ENCODE measurements at regions not wholly inside any gene's neighbourhood (a gene's known extent, or its start where the extent isn't known, plus 50 kb on each side); places are given as distances from the start of the nearest gene placed in this dataset.

DNA sequence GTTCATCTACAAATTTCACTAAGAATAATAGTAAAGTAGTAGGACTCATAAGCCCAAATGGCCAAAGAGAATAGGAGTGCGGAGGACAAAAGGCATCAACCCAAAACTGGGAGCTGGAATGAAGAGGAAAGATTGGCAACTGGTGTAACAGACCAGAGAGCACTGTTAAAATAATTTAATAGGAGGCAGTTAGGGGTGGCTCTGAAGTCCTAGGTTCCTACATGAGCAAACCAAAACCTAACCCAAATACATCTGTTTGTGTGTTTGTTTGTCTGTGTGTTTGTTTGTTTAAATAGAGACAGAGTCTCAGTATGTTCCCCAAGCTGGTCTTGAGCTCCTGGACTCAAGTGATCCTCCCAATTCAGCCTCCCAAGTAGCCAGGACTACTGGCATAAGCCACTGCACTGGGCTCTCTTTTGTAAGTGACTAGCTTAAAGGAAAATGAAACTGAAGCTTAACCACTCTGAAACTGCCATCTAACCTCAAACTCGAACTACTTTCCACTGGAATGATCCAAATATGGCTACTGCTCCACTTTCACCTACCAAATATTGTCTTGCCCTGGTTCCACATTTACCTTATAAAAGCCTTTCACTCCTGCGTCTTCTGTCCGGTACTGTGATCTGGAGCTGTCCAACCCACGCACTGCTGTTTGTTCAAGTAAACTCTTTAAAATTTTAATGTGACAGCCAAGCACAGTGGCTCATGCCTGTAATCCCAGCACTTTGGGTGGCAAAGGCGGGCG is 94.9 kb downstream of the AKR1D1 start:
- TF ChIP-seq, protein P1, sequence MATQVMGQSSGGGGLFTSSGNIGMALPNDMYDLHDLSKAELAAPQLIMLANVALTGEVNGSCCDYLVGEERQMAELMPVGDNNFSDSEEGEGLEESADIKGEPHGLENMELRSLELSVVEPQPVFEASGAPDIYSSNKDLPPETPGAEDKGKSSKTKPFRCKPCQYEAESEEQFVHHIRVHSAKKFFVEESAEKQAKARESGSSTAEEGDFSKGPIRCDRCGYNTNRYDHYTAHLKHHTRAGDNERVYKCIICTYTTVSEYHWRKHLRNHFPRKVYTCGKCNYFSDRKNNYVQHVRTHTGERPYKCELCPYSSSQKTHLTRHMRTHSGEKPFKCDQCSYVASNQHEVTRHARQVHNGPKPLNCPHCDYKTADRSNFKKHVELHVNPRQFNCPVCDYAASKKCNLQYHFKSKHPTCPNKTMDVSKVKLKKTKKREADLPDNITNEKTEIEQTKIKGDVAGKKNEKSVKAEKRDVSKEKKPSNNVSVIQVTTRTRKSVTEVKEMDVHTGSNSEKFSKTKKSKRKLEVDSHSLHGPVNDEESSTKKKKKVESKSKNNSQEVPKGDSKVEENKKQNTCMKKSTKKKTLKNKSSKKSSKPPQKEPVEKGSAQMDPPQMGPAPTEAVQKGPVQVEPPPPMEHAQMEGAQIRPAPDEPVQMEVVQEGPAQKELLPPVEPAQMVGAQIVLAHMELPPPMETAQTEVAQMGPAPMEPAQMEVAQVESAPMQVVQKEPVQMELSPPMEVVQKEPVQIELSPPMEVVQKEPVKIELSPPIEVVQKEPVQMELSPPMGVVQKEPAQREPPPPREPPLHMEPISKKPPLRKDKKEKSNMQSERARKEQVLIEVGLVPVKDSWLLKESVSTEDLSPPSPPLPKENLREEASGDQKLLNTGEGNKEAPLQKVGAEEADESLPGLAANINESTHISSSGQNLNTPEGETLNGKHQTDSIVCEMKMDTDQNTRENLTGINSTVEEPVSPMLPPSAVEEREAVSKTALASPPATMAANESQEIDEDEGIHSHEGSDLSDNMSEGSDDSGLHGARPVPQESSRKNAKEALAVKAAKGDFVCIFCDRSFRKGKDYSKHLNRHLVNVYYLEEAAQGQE (tag by site-specific recombination; IDR thresholded peaks at IDR 0.05): peak; percentile 64; the same call in 1 of the 2 replicates
- no peak for TF ChIP-seq ZBTB48 (tag by site-specific recombination; IDR thresholded peaks at IDR 0.05)
- H3K4me1 ChIP-seq (ENCODE audit: control insufficient read depth, insufficient read depth, low read length): no peaks in the 10 kb centered on the region
- no peaks in the 10 kb centered on the region for H3K9me3 ChIP-seq (ENCODE audit: control insufficient read depth, insufficient read depth, low read depth, low read length)
- no peak overlapping the region for H3K27ac ChIP-seq (ENCODE audit: extremely low read depth, low read depth, low read length)
- ChIA-PET CTCF (interaction anchor here (1.2 to 1.3 kb wide), 2 partner anchors 9 to 10 kb away, joined by 3 to 4 read pairs; no protein-coding TSS in a partner anchor), POLR2A (no interaction called here)
- H3K36me3 ChIP-seq (ENCODE audit: control insufficient read depth in 2 of 2, insufficient read depth in 1 of 2, low read length in 2 of 2): no peaks in the 10 kb centered on the region
- no peak overlapping the region for H3K4me3 ChIP-seq (ENCODE audit: low read depth, low read length)

- Histone ChIP-seq H3K27ac (ENCODE audit: extremely low read depth, low read depth, low read length) (no peak overlapping the region), H3K4me3 (ENCODE audit: low read depth, low read length) (no peak overlapping the region), H3K9me3 (ENCODE audit: control insufficient read depth, insufficient read depth, low read depth, low read length) (no peaks in the 10 kb centered on the region), H3K36me3 (ENCODE audit: control insufficient read depth in 2 of 2, insufficient read depth in 1 of 2, low read length in 2 of 2) (no peaks in the 10 kb centered on the region), H3K4me1 (ENCODE audit: control insufficient read depth, insufficient read depth, low read length) (no peaks in the 10 kb centered on the region)
- POLR2A ChIA-PET: interaction anchor here (0.7 kb wide), 1 partner anchor 506 kb away, joined by 3 read pairs; no protein-coding TSS in a partner anchor
- CTCF ChIA-PET: no interaction called here
- TF ChIP-seq ZNF214 (tag by site-specific recombination; IDR thresholded peaks at IDR 0.05; ENCODE audit: borderline replicate concordance): no peak
- TF ChIP-seq SP2 (tag by site-specific recombination; IDR thresholded peaks at IDR 0.05): no peak
- TF ChIP-seq ZNF704 (tag by site-specific recombination; IDR thresholded peaks at IDR 0.05): no peak
- no peak for TF ChIP-seq ZNF518A (tag by site-specific recombination; conservative IDR thresholded peaks at IDR 0.05; ENCODE audit: low read depth)
- TF ChIP-seq, protein P2, sequence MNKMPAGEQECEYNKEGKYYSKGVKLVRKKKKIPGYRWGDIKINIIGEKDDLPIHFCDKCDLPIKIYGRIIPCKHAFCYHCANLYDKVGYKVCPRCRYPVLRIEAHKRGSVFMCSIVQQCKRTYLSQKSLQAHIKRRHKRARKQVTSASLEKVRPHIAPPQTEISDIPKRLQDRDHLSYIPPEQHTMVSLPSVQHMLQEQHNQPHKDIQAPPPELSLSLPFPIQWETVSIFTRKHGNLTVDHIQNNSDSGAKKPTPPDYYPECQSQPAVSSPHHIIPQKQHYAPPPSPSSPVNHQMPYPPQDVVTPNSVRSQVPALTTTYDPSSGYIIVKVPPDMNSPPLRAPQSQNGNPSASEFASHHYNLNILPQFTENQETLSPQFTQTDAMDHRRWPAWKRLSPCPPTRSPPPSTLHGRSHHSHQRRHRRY (tag by site-specific recombination; IDR thresholded peaks at IDR 0.05): no peak
- TF ChIP-seq BCL11A (tag by site-specific recombination; IDR thresholded peaks at IDR 0.05; ENCODE audit: low read depth): no peak
- no peak for TF ChIP-seq SCRT2 (tag by site-specific recombination; IDR thresholded peaks at IDR 0.05)
- TF ChIP-seq ZNF350 (tag by site-specific recombination; IDR thresholded peaks at IDR 0.05): no peak
- no peak for TF ChIP-seq MZF1 (tag by site-specific recombination; IDR thresholded peaks at IDR 0.05; ENCODE audit: borderline replicate concordance)
- no peak for TF ChIP-seq ZNF658 (tag by site-specific recombination; IDR thresholded peaks at IDR 0.05)
- no peak for TF ChIP-seq ZSCAN30 (tag by site-specific recombination; IDR thresholded peaks at IDR 0.05)
- no peak for TF ChIP-seq ZNF423 (tag by site-specific recombination; IDR thresholded peaks at IDR 0.05)
- no peak for TF ChIP-seq YY2 (tag by site-specific recombination; IDR thresholded peaks at IDR 0.05)
- TF ChIP-seq ZFP69B (tag by site-specific recombination; IDR thresholded peaks at IDR 0.05): no peak
- no peak for TF ChIP-seq ZNF596 (tag by site-specific recombination; IDR thresholded peaks at IDR 0.05)
These were observed 97.3 kb downstream of the AKR1D1 start for GRCh38 chr7:138173548-138173947.

Measured in HEK293 (cell line).